HCT116 (cell line): ENCODE measurements at regions not wholly inside any gene's neighbourhood (a gene's known extent, or its start where the extent isn't known, plus 50 kb on each side); places are given as distances from the start of the nearest gene placed in this dataset.
"Not testable (repeated sequence)": the region's sequence is repeated elsewhere in the genome, so short reads cannot be mapped to it uniquely, and the experiment has no call there.

Source experiments
- ATAC-seq: fragments of 200-7000 bp; cut with Tn5 transposase; 2 replicates; pipeline ENCODE4 v1.9.1; 2020; ENCODE audit warnings: mild to moderate bottlenecking, moderate library complexity
- BruUV-seq: library from RNA; stranded (reverse); fragments of 400-500 nt; replicated peaks from 2 replicates; lab custom pipeline; 2021; lab: Mats Ljungman, UMichigan
- CTCF ChIA-PET: fragments of 300-600 bp; sonication (Branson Sonifier 250); formaldehyde crosslinking; loops from one replicate; lab custom pipeline; 2021; ENCODE audit warnings: antibody characterized with exemption; lab: Charles Lee
- POLR2A ChIA-PET: fragments of 300-600, 350-600 bp; sonication (Branson Sonifier 250); formaldehyde crosslinking; loops from one replicate; lab custom pipeline; 2021; ENCODE audit warnings: antibody characterized with exemption; lab: Charles Lee
- RAD21 ChIA-PET, 2 experiments: fragments of 300-600 bp; sonication (Branson Sonifier 250); formaldehyde crosslinking; loops; one replicate each; lab custom pipeline; 2023; ENCODE audit warnings: low total read pairs in 2 of 2; ENCODE audit not compliant: uncharacterized antibody in 2 of 2, unreplicated experiment in 2 of 2, low non-redundant PET in 1 of 2; lab: Charles Lee
- DNase-seq: peaks from one replicate; pipeline ENCODE4 v3.0.0-alpha.2; 2010; ENCODE audit warnings: low read depth, low spot score
- H2AFZ ChIP-seq: fragments of 200-600 bp; shearing (Covaris generic), sonication (generic); 2 replicates; pipeline ENCODE4 v1.6.1; 2017; ENCODE audit warnings: low read depth, mixed run types, mixed read lengths, antibody characterized with exemption, low read length; ENCODE audit not compliant: poor library complexity, severe bottlenecking
- H3K27ac ChIP-seq: 2 replicates; pipeline ENCODE4 v1.5.1; 2012; ENCODE audit warnings: low read depth, low read length
- H3K27me3 ChIP-seq: fragments of 200-600 bp; sonication (generic); 2 replicates; pipeline ENCODE4 v1.6.1; 2016; ENCODE audit warnings: mixed run types, low read length, mixed read lengths; ENCODE audit not compliant: insufficient read depth
- H3K36me3 ChIP-seq, 2 experiments: fragments of 200-500 bp in 1 of 2; fragments of 200-600 bp in 1 of 2; sonication (Bioruptor generic) in 1 of 2; sonication (generic) in 1 of 2; 2 replicates each; pipeline versions ENCODE4 v1.5.1 to v1.6.1; 2014 to 2016; ENCODE audit warnings: low read length in 2 of 2, inconsistent platforms in 1 of 2, mixed read lengths in 1 of 2, mixed run types in 1 of 2; ENCODE audit not compliant: insufficient read depth in 2 of 2, control insufficient read depth in 1 of 2
- H3K4me1 ChIP-seq, 2 experiments: fragments of 200-600 bp in 1 of 2; sonication (generic) in 1 of 2; 2 replicates each; pipeline versions ENCODE4 v1.5.1 to v1.6.1; 2012 to 2017; ENCODE audit warnings: low read length in 2 of 2, inconsistent platforms in 1 of 2, mild to moderate bottlenecking in 1 of 2, mixed read lengths in 1 of 2, mixed run types in 1 of 2, moderate library complexity in 1 of 2; ENCODE audit not compliant: insufficient read depth in 2 of 2, control insufficient read depth in 1 of 2
- H3K4me2 ChIP-seq: fragments of 200-600 bp; sonication (generic); 2 replicates; pipeline ENCODE4 v1.6.1; 2017; ENCODE audit warnings: mixed run types, low read length, mixed read lengths
- H3K4me3 ChIP-seq, 2 experiments: fragments of 200-600 bp in 1 of 2; sonication (generic) in 1 of 2; replicated peaks in 1 of 2; 2 replicates each; pipeline ENCODE4 v1.5.1; 2011 to 2016; ENCODE audit warnings: low read length in 2 of 2, control low read depth in 1 of 2, low read depth in 1 of 2, mild to moderate bottlenecking in 1 of 2, mixed read lengths in 1 of 2, mixed run types in 1 of 2
- H3K79me2 ChIP-seq: fragments of 200-600 bp; sonication (generic); 2 replicates; pipeline ENCODE4 v1.6.1; 2017; ENCODE audit warnings: mild to moderate bottlenecking, mixed run types, low read length, moderate library complexity, mixed read lengths; ENCODE audit not compliant: insufficient read depth
- H3K9ac ChIP-seq: fragments of 200-600 bp; sonication (generic); 2 replicates; pipeline ENCODE4 v1.6.1; 2016; ENCODE audit warnings: low read length, mixed read lengths
- H3K9me2 ChIP-seq: fragments of 200-600 bp; sonication (generic), shearing (Covaris generic); 2 replicates; pipeline ENCODE4 v1.6.1; 2017; ENCODE audit warnings: mixed run types, mild to moderate bottlenecking, moderate library complexity; ENCODE audit not compliant: insufficient read depth
- H3K9me3 ChIP-seq, 2 experiments: fragments of 200-500 bp in 1 of 2; fragments of 200-600 bp in 1 of 2; sonication (Bioruptor generic) in 1 of 2; sonication (generic) in 1 of 2; 2 replicates each; pipeline ENCODE4 v1.6.1; 2014 to 2017; ENCODE audit warnings: low read length in 2 of 2, mixed read lengths in 2 of 2, inconsistent platforms in 1 of 2, low read depth in 1 of 2, mild to moderate bottlenecking in 1 of 2, mixed run types in 1 of 2, moderate library complexity in 1 of 2; ENCODE audit not compliant: control insufficient read depth in 1 of 2, insufficient read depth in 1 of 2
- H4K20me1 ChIP-seq: fragments of 200-600 bp; sonication (generic), shearing (Covaris generic); 2 replicates; pipeline ENCODE4 v1.6.1; 2017; ENCODE audit warnings: mixed run types, mild to moderate bottlenecking, moderate library complexity; ENCODE audit not compliant: insufficient read depth
- intact Hi-C: fragments of 100-400 bp; cut with micrococcal nuclease; formaldehyde crosslinking; loops from 2 replicates; pipeline ENCODE4 v1.10.0; 2022
- TF ChIP-seq, protein P1 (sequence below): IDR thresholded peaks from 2 replicates; pipeline ENCODE4 v1.6.1; 2012

DNA sequence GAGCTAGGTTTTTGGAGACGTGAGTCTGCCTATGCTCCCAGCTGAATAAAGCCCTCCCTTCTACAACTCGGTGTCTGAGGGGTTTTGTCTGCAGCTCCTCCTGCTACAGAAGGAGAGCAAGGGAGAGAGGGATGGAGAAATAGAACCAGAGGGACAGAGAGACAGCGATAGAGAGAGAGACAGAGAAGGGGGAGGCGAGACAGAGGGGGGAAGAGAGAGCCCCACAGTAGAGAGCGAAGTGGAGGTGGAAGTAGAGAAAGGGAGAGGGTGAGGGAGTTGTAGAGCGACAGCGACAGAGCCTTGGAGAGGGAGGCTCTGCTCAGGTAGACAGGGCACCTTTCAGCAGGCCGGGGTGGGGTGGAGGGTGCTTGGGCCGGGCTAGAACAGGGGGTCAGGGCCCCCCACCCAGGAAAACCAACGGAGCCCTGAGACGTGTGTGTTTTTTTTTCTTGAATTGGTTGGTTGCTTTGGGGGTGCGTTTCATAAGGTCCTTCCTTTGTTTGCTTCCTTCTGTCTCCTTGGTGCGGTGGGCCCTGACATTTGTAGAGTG, 442.4 kb upstream of the DEFB115 start:
- H3K27me3 ChIP-seq, H3K4me3 ChIP-seq, BruUV-seq, H3K4me1 ChIP-seq, ATAC-seq, H2AFZ ChIP-seq, H3K27ac ChIP-seq, H3K4me2 ChIP-seq, DNase-seq, H3K9me3 ChIP-seq, H4K20me1 ChIP-seq, H3K9me2 ChIP-seq, RAD21 ChIA-PET, H3K79me2 ChIP-seq, CTCF ChIA-PET, intact Hi-C loops, H3K9ac ChIP-seq, POLR2A ChIA-PET, H3K36me3 ChIP-seq: not testable (repeated sequence)

DNA sequence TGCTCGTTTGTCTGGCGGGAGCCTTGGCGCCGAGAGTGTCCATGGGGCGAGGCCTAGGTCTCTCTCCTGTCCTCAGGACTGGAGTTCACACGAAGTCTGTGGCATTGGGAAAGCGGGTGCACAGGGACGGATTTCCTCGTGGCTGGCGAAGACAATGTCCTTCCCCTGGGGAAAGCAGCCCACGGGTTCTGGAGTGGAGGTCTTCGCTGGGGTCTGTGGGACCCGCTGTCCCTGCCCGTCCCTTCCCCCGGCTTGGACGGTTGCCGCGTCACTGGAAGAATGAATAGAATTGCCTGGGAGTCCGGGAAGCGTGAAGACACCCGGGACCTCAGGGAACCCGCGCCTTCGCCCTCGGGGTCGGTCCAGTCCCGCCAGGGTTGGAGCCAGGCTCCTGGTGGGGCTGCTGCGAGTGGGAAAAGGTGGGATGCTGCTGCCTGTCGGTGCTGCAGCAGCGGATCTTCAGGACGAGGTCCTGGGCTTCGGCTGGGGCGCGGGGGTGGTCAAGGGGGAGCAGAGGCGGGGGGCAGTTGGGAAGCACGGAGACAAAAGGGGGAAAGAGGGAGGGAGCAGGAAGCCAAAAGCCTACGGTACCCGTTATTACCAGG, 441.8 kb upstream of the DEFB115 start:
- Histone ChIP-seq H3K36me3 (no peaks in the 10 kb centered on the region), H3K9me3 (peaks cover 0 to 6% of the 10 kb centered on the region in 2 experiments; a peak in 1 of 4 replicates), H3K79me2 (no peaks in the 10 kb centered on the region), H3K9me2 (no peaks in the 10 kb centered on the region), H3K27ac (no peak overlapping the region), H3K27me3 (no peaks in the 10 kb centered on the region), H3K4me3 (no peak overlapping the region), H4K20me1 (no peaks in the 10 kb centered on the region), H3K4me1 (no peaks in the 10 kb centered on the region), H3K9ac (no peak overlapping the region), H2AFZ (no peak overlapping the region), H3K4me2 (no peak overlapping the region)
- DNase-seq = no peak
- POLR2A ChIA-PET = no interaction called here
- RAD21 ChIA-PET = no interaction called here
- no peak for ATAC-seq
- intact Hi-C loops = no loop called here
- no TSS peak for BruUV-seq
- CTCF ChIA-PET = no interaction called here
- TF ChIP-seq, protein P1, sequence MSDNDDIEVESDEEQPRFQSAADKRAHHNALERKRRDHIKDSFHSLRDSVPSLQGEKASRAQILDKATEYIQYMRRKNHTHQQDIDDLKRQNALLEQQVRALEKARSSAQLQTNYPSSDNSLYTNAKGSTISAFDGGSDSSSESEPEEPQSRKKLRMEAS = no peak
